ENCODE measurements at regions not wholly inside any gene's neighbourhood (a gene's known extent, or its start where the extent isn't known, plus 50 kb on each side); places are given as distances from the start of the nearest gene placed in this dataset.
"Not testable (repeated sequence)": the region's sequence is repeated elsewhere in the genome, so short reads cannot be mapped to it uniquely, and the experiment has no call there.

GRCh38 chr3:75350536-75350935, 313.6 kb upstream of the FRG2C start:
- not testable (repeated sequence) for TF ChIP-seq EZH2 (IDR thresholded peaks at IDR 0.05; ENCODE audit: low read length); CTCF (optimal IDR thresholded peaks at IDR 0.05 in 1 of 3, IDR thresholded peaks at IDR 0.05 in 1 of 3, conservative IDR thresholded peaks at IDR 0.05 in 1 of 3; ENCODE audit: extremely low read depth in 1 of 3, insufficient read depth in 2 of 3, low read length in 3 of 3)

Data from keratinocyte (primary cell).